OCI-LY1 (cell line): ENCODE measurements at regions not wholly inside any gene's neighbourhood (a gene's known extent, or its start where the extent isn't known, plus 50 kb on each side); places are given as distances from the start of the nearest gene placed in this dataset.

Experiments
- CTCF ChIP-seq: fragments of 200-600 bp; sonication (generic), shearing (Covaris generic); IDR thresholded peaks from 2 replicates; pipeline ENCODE4 v1.5.1; 2017; ENCODE audit warnings: mild to moderate bottlenecking, antibody characterized with exemption, low read length, moderate library complexity, mixed read lengths
- EZH2 ChIP-seq: fragments of 200-600 bp; sonication (generic), shearing (Covaris generic); IDR thresholded peaks from 2 replicates; pipeline ENCODE4 v1.8.0; 2017; ENCODE audit warnings: borderline replicate concordance, mixed run types, mild to moderate bottlenecking, antibody characterized with exemption, low read length, moderate library complexity, mixed read lengths

- no peak for TF ChIP-seq CTCF
- TF ChIP-seq EZH2, result no peak
Measured at GRCh38 chr6:155738602-155739105, 283.0 kb upstream of the NOX3 start.
